ENCODE measurements at regions not wholly inside any gene's neighbourhood (a gene's known extent, or its start where the extent isn't known, plus 50 kb on each side); places are given as distances from the start of the nearest gene placed in this dataset.

DNA sequence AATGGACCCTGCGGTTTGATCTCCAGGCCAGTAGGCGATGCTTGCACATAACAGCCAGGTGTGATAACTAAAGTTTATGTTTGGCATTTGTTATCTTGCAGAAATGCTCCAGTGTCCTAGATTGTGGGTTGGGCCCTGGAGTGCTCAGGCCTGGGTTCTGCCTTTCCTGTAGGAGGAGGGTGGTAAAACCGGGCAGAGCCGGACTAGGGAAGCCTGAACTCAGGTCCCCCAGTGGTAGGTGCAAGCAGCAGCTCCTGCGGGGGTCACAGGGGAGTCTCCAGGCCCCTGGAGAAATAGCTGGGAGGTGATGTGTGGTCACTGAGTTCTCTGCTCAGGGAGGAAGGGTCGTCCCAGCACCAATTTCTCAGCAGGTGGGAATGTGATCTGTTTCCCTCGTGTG lies 538.3 kb upstream of the ANO3 start:
- CTCF ChIA-PET (ENCODE audit: unreplicated experiment): no interaction called here
- no peaks in the 10 kb centered on the region for H3K36me3 ChIP-seq (ENCODE audit: insufficient read depth, low read length)
- no peaks in the 10 kb centered on the region for H3K4me1 ChIP-seq (ENCODE audit: insufficient read depth, low read length, poor library complexity, severe bottlenecking)
- BruUV-seq (replicated peaks): no TSS peak
- intact Hi-C loops (cut with micrococcal nuclease; ENCODE audit: unreplicated experiment): no loop called here
- no peak for DNase-seq (ENCODE audit: low spot score)
- no peaks in the 10 kb centered on the region for H3K9me2 ChIP-seq (ENCODE audit: insufficient read depth, low read length)
- POLR2A ChIA-PET: no interaction called here
- H3K27ac ChIP-seq (ENCODE audit: low read depth, low read length, poor library complexity, severe bottlenecking): no peak overlapping the region
- no peak overlapping the region for H3K4me2 ChIP-seq (ENCODE audit: low read length)
- no peaks in the 10 kb centered on the region for H3K79me2 ChIP-seq (ENCODE audit: insufficient read depth, low read depth, low read length)
- H4K20me1 ChIP-seq (ENCODE audit: insufficient read depth, low read length): no peaks in the 10 kb centered on the region
- H3K4me3 ChIP-seq (ENCODE audit: low read depth, low read length, poor library complexity, severe bottlenecking): no peak overlapping the region
- H3K9me3 ChIP-seq (ENCODE audit: low read length): no peaks in the 10 kb centered on the region
- TF ChIP-seq, protein P1, sequence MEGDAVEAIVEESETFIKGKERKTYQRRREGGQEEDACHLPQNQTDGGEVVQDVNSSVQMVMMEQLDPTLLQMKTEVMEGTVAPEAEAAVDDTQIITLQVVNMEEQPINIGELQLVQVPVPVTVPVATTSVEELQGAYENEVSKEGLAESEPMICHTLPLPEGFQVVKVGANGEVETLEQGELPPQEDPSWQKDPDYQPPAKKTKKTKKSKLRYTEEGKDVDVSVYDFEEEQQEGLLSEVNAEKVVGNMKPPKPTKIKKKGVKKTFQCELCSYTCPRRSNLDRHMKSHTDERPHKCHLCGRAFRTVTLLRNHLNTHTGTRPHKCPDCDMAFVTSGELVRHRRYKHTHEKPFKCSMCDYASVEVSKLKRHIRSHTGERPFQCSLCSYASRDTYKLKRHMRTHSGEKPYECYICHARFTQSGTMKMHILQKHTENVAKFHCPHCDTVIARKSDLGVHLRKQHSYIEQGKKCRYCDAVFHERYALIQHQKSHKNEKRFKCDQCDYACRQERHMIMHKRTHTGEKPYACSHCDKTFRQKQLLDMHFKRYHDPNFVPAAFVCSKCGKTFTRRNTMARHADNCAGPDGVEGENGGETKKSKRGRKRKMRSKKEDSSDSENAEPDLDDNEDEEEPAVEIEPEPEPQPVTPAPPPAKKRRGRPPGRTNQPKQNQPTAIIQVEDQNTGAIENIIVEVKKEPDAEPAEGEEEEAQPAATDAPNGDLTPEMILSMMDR (conservative IDR thresholded peaks at IDR 0.05; ENCODE audit: low read length): no peak
- TF ChIP-seq EZH2phosphoT487 (IDR thresholded peaks at IDR 0.05; ENCODE audit: borderline replicate concordance, low read depth, low read length): no peak
- H2AFZ ChIP-seq (ENCODE audit: low read length): no peak overlapping the region

DNA sequence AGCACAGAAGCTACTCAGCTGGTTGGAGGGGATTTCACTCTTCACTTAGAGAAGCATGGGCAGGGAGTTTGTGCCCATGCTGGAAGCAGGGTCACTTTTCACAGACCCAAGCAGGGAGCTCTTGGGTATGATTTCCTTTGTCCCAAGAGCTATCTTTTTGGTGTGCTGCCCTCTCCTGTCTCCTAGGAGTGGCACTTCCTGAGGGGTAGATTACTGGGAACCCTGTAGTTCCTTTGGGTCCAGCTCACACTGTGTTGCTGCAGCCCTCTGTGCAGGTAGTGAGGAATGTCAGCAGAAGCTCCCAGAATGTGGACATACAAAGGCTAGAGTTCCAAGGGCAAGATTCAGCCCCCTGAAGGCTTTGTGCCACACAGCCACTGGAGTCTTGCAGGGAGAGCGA lies 537.1 kb upstream of the ANO3 start:
- H3K79me2 ChIP-seq (ENCODE audit: insufficient read depth, low read depth, low read length): no peaks in the 10 kb centered on the region
- H3K27ac ChIP-seq (ENCODE audit: low read depth, low read length, poor library complexity, severe bottlenecking): no peak overlapping the region
- no peak overlapping the region for H3K4me2 ChIP-seq (ENCODE audit: low read length)
- POLR2A ChIA-PET: no interaction called here
- no TSS peak for BruUV-seq (replicated peaks)
- no peaks in the 10 kb centered on the region for H4K20me1 ChIP-seq (ENCODE audit: insufficient read depth, low read length)
- no peaks in the 10 kb centered on the region for H3K36me3 ChIP-seq (ENCODE audit: insufficient read depth, low read length)
- no peaks in the 10 kb centered on the region for H3K9me3 ChIP-seq (ENCODE audit: low read length)
- DNase-seq (ENCODE audit: low spot score): no peak
- CTCF ChIA-PET (ENCODE audit: unreplicated experiment): interaction anchor here (0.8 kb wide), 1 partner anchor 9 kb away, joined by 3 read pairs; no protein-coding TSS in a partner anchor
- H3K4me3 ChIP-seq (ENCODE audit: low read depth, low read length, poor library complexity, severe bottlenecking): no peak overlapping the region
- no peak for TF ChIP-seq EZH2phosphoT487 (IDR thresholded peaks at IDR 0.05; ENCODE audit: borderline replicate concordance, low read depth, low read length)
- TF ChIP-seq, protein P1 (conservative IDR thresholded peaks at IDR 0.05; ENCODE audit: low read length): no peak
- no peaks in the 10 kb centered on the region for H3K4me1 ChIP-seq (ENCODE audit: insufficient read depth, low read length, poor library complexity, severe bottlenecking)
- intact Hi-C loops (cut with micrococcal nuclease; ENCODE audit: unreplicated experiment): no loop called here
- H3K9me2 ChIP-seq (ENCODE audit: insufficient read depth, low read length): no peaks in the 10 kb centered on the region
- no peak overlapping the region for H2AFZ ChIP-seq (ENCODE audit: low read length)

DNA sequence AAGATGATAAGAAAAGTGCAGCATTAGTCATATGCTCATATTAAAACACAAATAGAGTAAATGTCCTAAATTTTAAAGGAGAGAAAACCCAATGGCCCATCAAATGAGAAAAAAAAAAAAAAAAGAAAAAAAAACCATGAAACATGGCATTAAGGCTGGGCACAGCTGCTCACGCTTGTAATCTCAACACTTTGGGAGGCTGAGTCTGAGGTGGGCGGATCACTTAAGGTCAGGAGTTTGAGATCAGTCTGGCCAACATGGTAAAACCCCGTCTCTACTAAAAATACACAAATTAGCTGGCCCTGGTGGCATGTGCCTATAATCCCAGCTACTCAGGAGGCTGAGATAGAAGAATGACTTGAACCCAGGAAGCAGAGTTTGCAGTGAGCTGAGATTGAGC lies 515.5 kb upstream of the ANO3 start:
- no peaks in the 10 kb centered on the region for H3K9me2 ChIP-seq (ENCODE audit: insufficient read depth, low read length)
- CTCF ChIA-PET (ENCODE audit: unreplicated experiment): no interaction called here
- H3K79me2 ChIP-seq (ENCODE audit: insufficient read depth, low read depth, low read length): no peaks in the 10 kb centered on the region
- DNase-seq (ENCODE audit: low spot score): no peak
- H3K27ac ChIP-seq (ENCODE audit: low read depth, low read length, poor library complexity, severe bottlenecking): no peak overlapping the region
- H3K4me3 ChIP-seq (ENCODE audit: low read depth, low read length, poor library complexity, severe bottlenecking): no peak overlapping the region
- H3K9me3 ChIP-seq (ENCODE audit: low read length): no peaks in the 10 kb centered on the region
- H3K4me1 ChIP-seq (ENCODE audit: insufficient read depth, low read length, poor library complexity, severe bottlenecking): no peaks in the 10 kb centered on the region
- POLR2A ChIA-PET: no interaction called here
- no peaks in the 10 kb centered on the region for H3K36me3 ChIP-seq (ENCODE audit: insufficient read depth, low read length)
- no peaks in the 10 kb centered on the region for H4K20me1 ChIP-seq (ENCODE audit: insufficient read depth, low read length)
- intact Hi-C loops (cut with micrococcal nuclease; ENCODE audit: unreplicated experiment): no loop called here
- no peak overlapping the region for H3K4me2 ChIP-seq (ENCODE audit: low read length)
- no TSS peak for BruUV-seq (replicated peaks)
- H2AFZ ChIP-seq (ENCODE audit: low read length): no peak overlapping the region
- no peak for TF ChIP-seq EZH2phosphoT487 (IDR thresholded peaks at IDR 0.05; ENCODE audit: borderline replicate concordance, low read depth, low read length)
- TF ChIP-seq, protein P1 (conservative IDR thresholded peaks at IDR 0.05; ENCODE audit: low read length): no peak
